CD14-positive monocyte (primary cell): ENCODE measurements at regions not wholly inside any gene's neighbourhood (a gene's known extent, or its start where the extent isn't known, plus 50 kb on each side); places are given as distances from the start of the nearest gene placed in this dataset.

Experiments used
- DNase-seq, 3 donors: peaks; one replicate each; pipeline ENCODE4 v3.0.0-alpha.2; 2011 to 2022
- H2AFZ ChIP-seq: 2 replicates; pipeline ENCODE4 v1.6.0; 2012; ENCODE audit warnings: mild to moderate bottlenecking, low read depth, low read length, inconsistent platforms; ENCODE audit not compliant: insufficient read depth, poor library complexity, severe bottlenecking
- H3K27ac ChIP-seq, 2 donors: 1 replicate in 1 of 2; 2 replicates in 1 of 2; pipeline ENCODE4 v1.5.1; 2012 to 2013; ENCODE audit warnings: low read length in 2 of 2, control low read depth in 1 of 2, inconsistent platforms in 1 of 2, low read depth in 1 of 2, mild to moderate bottlenecking in 1 of 2
- H3K27me3 ChIP-seq, 2 donors: one replicate each; pipeline versions ENCODE4 v1.6.0 to v1.6.1; 2011 to 2013; ENCODE audit warnings: low read length in 2 of 2; ENCODE audit not compliant: control insufficient read depth in 2 of 2, insufficient read depth in 2 of 2
- H3K36me3 ChIP-seq, 2 donors: replicated peaks in 1 of 2; 1 replicate in 1 of 2; 2 replicates in 1 of 2; pipeline versions ENCODE4 v1.5.1 to v1.6.1; 2012 to 2013; ENCODE audit warnings: low read length in 2 of 2, control low read depth in 1 of 2, inconsistent platforms in 1 of 2, mild to moderate bottlenecking in 1 of 2; ENCODE audit not compliant: insufficient read depth in 2 of 2, control insufficient read depth in 1 of 2
- H3K4me1 ChIP-seq, 2 donors: 1 replicate in 1 of 2; 2 replicates in 1 of 2; pipeline versions ENCODE4 v1.5.1 to v1.6.1; 2012 to 2013; ENCODE audit warnings: low read length in 2 of 2, control low read depth in 1 of 2, inconsistent platforms in 1 of 2, mild to moderate bottlenecking in 1 of 2, moderate library complexity in 1 of 2; ENCODE audit not compliant: insufficient read depth in 2 of 2, control insufficient read depth in 1 of 2
- H3K4me2 ChIP-seq: replicated peaks from 2 replicates; pipeline ENCODE3; 2012; ENCODE audit warnings: low read length, moderate library complexity, mild to moderate bottlenecking; ENCODE audit not compliant: poor library complexity, severe bottlenecking; ENCODE audit errors: extremely low read depth
- H3K4me3 ChIP-seq, 3 experiments: fragments of 200-600 bp in 1 of 3; sonication (generic) in 1 of 3; replicated peaks in 1 of 3; 1 replicate in 2 of 3; 2 replicates in 1 of 3; pipeline ENCODE4 v1.5.1; 2011 to 2013; ENCODE audit warnings: low read length in 3 of 3, mild to moderate bottlenecking in 3 of 3, control low read depth in 2 of 3, low read depth in 2 of 3, inconsistent platforms in 1 of 3, moderate library complexity in 1 of 3
- H3K79me2 ChIP-seq: 2 replicates; pipeline ENCODE4 v1.6.0; 2012; ENCODE audit warnings: mild to moderate bottlenecking, control low read depth, inconsistent platforms, low read length, moderate library complexity; ENCODE audit not compliant: insufficient read depth
- H3K9ac ChIP-seq: 2 replicates; pipeline ENCODE4 v1.6.0; 2017; ENCODE audit warnings: low read length, mild to moderate bottlenecking; ENCODE audit not compliant: insufficient read depth, poor library complexity, severe bottlenecking
- H3K9me3 ChIP-seq, 2 donors: replicated peaks in 1 of 2; 1 replicate in 1 of 2; 2 replicates in 1 of 2; pipeline versions ENCODE4 v1.5.1 to v1.6.1; 2012 to 2013; ENCODE audit warnings: low read length in 2 of 2, control low read depth in 1 of 2; ENCODE audit not compliant: control insufficient read depth in 1 of 2, insufficient read depth in 1 of 2
- H4K20me1 ChIP-seq: 2 replicates; pipeline ENCODE4 v1.6.0; 2012; ENCODE audit warnings: mild to moderate bottlenecking, low read length, control low read depth, moderate library complexity; ENCODE audit not compliant: insufficient read depth
- H3K27ac Mint-ChIP-seq, 7 donors: one replicate each; pipeline ENCODE4 v1.8.0; 2020; ENCODE audit warnings: mild to moderate bottlenecking in 7 of 7, mixed read lengths in 7 of 7, moderate library complexity in 6 of 7, inconsistent platforms in 2 of 7
- H3K27me3 Mint-ChIP-seq, 3 donors: one replicate each; pipeline ENCODE4 v1.8.0; 2021 to 2022; ENCODE audit warnings: low read depth in 3 of 3, mild to moderate bottlenecking in 3 of 3, mixed read lengths in 3 of 3, moderate library complexity in 3 of 3, inconsistent platforms in 1 of 3
- H3K36me3 Mint-ChIP-seq, 2 donors: one replicate each; pipeline ENCODE4 v1.8.0; 2020; ENCODE audit warnings: mixed read lengths in 2 of 2, inconsistent platforms in 1 of 2, mild to moderate bottlenecking in 1 of 2
- H3K4me1 Mint-ChIP-seq: one replicate; pipeline ENCODE4 v1.8.0; 2020; ENCODE audit warnings: mild to moderate bottlenecking, mixed read lengths
- H3K4me3 Mint-ChIP-seq, 2 donors: one replicate each; pipeline ENCODE4 v1.8.0; 2020; ENCODE audit warnings: mild to moderate bottlenecking in 2 of 2, mixed read lengths in 2 of 2, moderate library complexity in 1 of 2
- H3K9me3 Mint-ChIP-seq, 7 donors: one replicate each; pipeline ENCODE4 v1.8.0; 2020 to 2022; ENCODE audit warnings: mixed read lengths in 7 of 7, mild to moderate bottlenecking in 6 of 7, moderate library complexity in 6 of 7, inconsistent platforms in 2 of 7
- WGBS: methylation state at CpG from one replicate; pipeline ENCODE4 v1.1.5; 2013; ENCODE audit warnings: missing lambda C conversion rate; ENCODE audit not compliant: insufficient coverage; 5-methylcytosine and 5-hydroxymethylcytosine counted together
- intact Hi-C, 2 donors: fragments of 100-400 bp; cut with micrococcal nuclease; formaldehyde crosslinking; loops; one replicate each; pipeline versions ENCODE4 v1.15.0 to v1.15.1; 2023
- TF ChIP-seq, protein P1 (sequence below): fragments of 200-600 bp; IDR thresholded peaks from one replicate; pipeline ENCODE4 v1.8.0; 2022; ENCODE audit warnings: antibody characterized with exemption, mild to moderate bottlenecking

DNA sequence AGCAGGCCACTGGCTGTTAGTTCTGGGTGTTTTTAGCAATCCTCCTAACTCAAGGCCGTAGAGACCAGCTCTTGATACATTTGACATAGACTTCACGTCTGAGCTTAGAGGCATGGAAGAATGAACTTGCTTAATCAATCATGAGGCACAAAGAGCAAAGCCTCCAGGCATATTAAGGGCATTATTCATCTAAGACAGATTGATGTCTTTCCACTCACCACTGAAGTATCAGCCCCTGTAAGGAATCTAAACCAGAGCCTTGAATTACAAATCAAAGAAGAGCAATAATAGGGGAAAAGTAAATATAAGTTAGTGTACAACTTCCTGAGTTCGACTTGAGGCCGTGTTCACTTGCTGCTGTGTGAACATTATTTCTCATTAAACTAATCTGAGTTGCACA, 1470.7 kb downstream of the AACS start:
- Mint-ChIP-seq H3K9me3 (peaks cover 0 to 3% (median 2%) of the 10 kb centered on the region in 7 donors), H3K4me3 (no peak overlapping the region), H3K4me1 (no peaks in the 10 kb centered on the region)

GRCh38 chr12:126537961-126538530, 1472.8 kb downstream of the AACS start:
- no peak overlapping the region for H3K4me2 ChIP-seq
- no peak overlapping the region for H2AFZ ChIP-seq
- no peaks in the 10 kb centered on the region for H4K20me1 ChIP-seq
- Mint-ChIP-seq H3K4me1 (no peaks in the 10 kb centered on the region), H3K27ac (peak overlapping the region in 1 of 7 donors; percentile 39), H3K4me3 (no peak overlapping the region), H3K9me3 (peaks cover 0 to 7% (median 4%) of the 10 kb centered on the region in 7 donors), H3K36me3 (no peaks in the 10 kb centered on the region), H3K27me3 (peaks cover 0 to 2% (median 0%) of the 10 kb centered on the region in 3 donors)
- H3K9me3 ChIP-seq = peaks cover 0 to 11% of the 10 kb centered on the region in 2 donors
- WGBS = 96% methylated on average over 2 of the region's 3 CpGs
- H3K79me2 ChIP-seq = no peaks in the 10 kb centered on the region
- no peaks in the 10 kb centered on the region for H3K36me3 ChIP-seq
- H3K9ac ChIP-seq = no peak overlapping the region
- H3K4me3 ChIP-seq = no peak overlapping the region
- no peak for DNase-seq
- intact Hi-C loops = no loop called here
- H3K27me3 ChIP-seq = no peaks in the 10 kb centered on the region
- no peak overlapping the region for H3K27ac ChIP-seq
- H3K4me1 ChIP-seq = no peaks in the 10 kb centered on the region
- TF ChIP-seq, protein P1, sequence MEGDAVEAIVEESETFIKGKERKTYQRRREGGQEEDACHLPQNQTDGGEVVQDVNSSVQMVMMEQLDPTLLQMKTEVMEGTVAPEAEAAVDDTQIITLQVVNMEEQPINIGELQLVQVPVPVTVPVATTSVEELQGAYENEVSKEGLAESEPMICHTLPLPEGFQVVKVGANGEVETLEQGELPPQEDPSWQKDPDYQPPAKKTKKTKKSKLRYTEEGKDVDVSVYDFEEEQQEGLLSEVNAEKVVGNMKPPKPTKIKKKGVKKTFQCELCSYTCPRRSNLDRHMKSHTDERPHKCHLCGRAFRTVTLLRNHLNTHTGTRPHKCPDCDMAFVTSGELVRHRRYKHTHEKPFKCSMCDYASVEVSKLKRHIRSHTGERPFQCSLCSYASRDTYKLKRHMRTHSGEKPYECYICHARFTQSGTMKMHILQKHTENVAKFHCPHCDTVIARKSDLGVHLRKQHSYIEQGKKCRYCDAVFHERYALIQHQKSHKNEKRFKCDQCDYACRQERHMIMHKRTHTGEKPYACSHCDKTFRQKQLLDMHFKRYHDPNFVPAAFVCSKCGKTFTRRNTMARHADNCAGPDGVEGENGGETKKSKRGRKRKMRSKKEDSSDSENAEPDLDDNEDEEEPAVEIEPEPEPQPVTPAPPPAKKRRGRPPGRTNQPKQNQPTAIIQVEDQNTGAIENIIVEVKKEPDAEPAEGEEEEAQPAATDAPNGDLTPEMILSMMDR = no peak

More for the DNA sequence above, 1470.7 kb downstream of the AACS start:
- no peaks in the 10 kb centered on the region for H3K4me1 ChIP-seq
- H3K4me3 ChIP-seq = no peak overlapping the region
- no peaks in the 10 kb centered on the region for H3K36me3 ChIP-seq
- peaks cover 0 to 3% of the 10 kb centered on the region in 2 donors for H3K9me3 ChIP-seq
- Mint-ChIP-seq H3K27me3 (peaks cover 0 to 2% (median 0%) of the 10 kb centered on the region in 3 donors), H3K27ac (no peak overlapping the region), H3K36me3 (no peaks in the 10 kb centered on the region)
- intact Hi-C loops = no loop called here
- H2AFZ ChIP-seq = no peak overlapping the region
- 72% methylated on average over 2 of the region's 4 CpGs for WGBS
- DNase-seq = no peak
- no peak overlapping the region for H3K9ac ChIP-seq
- H3K79me2 ChIP-seq = no peaks in the 10 kb centered on the region
- H3K27ac ChIP-seq = no peak overlapping the region
- H3K27me3 ChIP-seq = no peaks in the 10 kb centered on the region
- H3K4me2 ChIP-seq = no peak overlapping the region
- TF ChIP-seq, protein P1 = no peak
- no peaks in the 10 kb centered on the region for H4K20me1 ChIP-seq
